ENCODE measurements at regions not wholly inside any gene's neighbourhood (a gene's known extent, or its start where the extent isn't known, plus 50 kb on each side); places are given as distances from the start of the nearest gene placed in this dataset.

- TF ChIP-seq CTCF (IDR thresholded peaks at IDR 0.05; ENCODE audit: low read depth, low read length, poor library complexity, severe bottlenecking) (no peak), EZH2phosphoT487 (IDR thresholded peaks at IDR 0.05; ENCODE audit: borderline replicate concordance, low read length) (no peak)
Observed at GRCh38 chr6:71091167-71091566, 134.3 kb upstream of the B3GAT2 start.
